GM18951 (cell line): ENCODE measurements at regions not wholly inside any gene's neighbourhood (a gene's known extent, or its start where the extent isn't known, plus 50 kb on each side); places are given as distances from the start of the nearest gene placed in this dataset.

Experiments used
- POLR2A ChIP-seq: IDR thresholded peaks from 4 replicates; pipeline ENCODE4 v1.6.1; 2011; ENCODE audit warnings: mild to moderate bottlenecking; ENCODE audit not compliant: insufficient read length, insufficient read depth; ENCODE audit errors: extremely low read depth
- in situ Hi-C: fragments of 300-500 bp; cut with MboI; formaldehyde crosslinking; loops from one replicate; pipeline ENCODE4 v1.12.0; 2022; ENCODE audit warnings: low sequenced_read_pairs, mixed read lengths, inconsistent platforms; ENCODE audit not compliant: unreplicated experiment

- in situ Hi-C loops, result no loop called here
- no peak for TF ChIP-seq POLR2A
These were observed 219.5 kb downstream of the HLX start for GRCh38 chr1:221098471-221099405.

GRCh38 chr1:221099747-221100595, 220.7 kb downstream of the HLX start:
- in situ Hi-C loops, result no loop called here
- TF ChIP-seq POLR2A, result no peak

DNA sequence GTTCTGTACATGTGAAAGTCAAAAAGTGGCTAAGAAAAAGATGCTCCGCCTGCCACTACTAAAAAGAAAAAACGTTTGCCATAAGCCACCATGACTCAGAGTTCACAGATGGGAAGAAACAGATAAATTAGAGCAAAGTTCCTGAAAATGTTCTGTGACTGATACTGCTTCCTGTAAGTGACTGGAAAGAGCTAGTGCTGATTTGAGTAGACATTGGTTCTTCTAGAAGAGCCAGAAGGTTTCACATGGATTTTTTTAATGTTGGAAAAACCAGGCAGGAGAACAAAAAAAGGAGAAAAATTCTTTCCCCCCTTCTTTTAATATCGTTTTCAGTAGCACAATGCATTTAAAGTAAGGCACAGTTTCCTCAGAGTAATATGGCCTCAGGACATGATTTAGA, 221.4 kb downstream of the HLX start:
- TF ChIP-seq POLR2A, result no peak
- in situ Hi-C loops, result no loop called here

DNA sequence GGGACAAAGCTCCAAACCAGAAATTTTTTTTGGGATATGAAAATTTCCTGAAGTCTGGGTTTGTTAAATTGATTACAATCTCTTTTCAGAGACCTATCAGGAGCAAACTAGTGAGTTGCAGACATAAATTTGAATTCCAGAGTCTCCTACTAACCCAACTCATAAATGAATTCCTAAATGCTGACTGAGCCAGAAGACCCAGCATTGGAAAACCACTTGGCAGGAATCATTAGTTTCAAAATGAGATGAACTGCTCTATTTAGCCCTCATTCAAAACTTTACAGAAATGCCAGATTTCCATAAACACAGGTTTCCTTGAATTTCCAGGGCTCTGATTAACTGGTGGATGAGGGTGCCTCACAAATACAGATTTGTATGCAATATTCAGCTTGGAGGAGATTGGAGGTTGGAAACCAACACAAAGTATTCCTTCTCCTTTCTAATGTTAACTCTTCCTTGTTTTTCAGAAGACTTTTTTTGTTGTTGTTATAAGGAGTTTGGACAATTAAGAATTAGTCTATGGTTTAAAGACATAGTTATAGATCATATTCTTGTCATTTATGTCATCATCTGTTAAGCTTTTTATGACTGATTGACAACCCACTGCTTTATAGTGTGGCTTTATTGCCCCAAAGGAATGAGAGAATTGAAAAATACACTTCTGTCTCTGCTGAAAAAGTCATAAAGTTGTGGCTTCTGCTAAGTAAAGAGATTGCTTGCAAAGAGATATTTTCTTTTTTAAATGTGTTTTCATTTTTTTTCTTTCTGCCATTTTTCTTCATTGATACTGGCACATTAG, 222.8 kb downstream of the HLX start:
- in situ Hi-C loops, result no loop called here
- no peak for TF ChIP-seq POLR2A

- in situ Hi-C loops, result no loop called here
- TF ChIP-seq POLR2A, result no peak
These were observed 225.4 kb downstream of the HLX start for GRCh38 chr1:221104596-221104995.

DNA sequence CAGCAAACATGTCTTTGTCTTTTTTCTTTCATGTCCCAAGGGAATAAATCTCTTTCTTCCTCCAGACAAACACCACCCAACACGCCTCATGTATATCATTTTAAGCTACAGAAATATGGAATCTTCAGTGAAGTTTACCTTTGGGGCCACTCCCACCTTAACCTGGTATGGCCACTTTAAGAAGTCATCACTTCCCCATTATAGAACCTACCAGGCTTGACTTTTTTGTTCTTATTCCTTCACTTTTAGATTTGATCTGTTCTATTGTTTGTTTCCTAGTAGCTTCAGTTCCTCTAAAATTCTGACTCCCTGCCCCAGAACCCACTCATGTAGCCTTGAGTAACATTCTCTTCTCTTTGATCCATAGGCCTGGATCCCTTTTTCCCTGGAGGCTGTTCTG, 226.3 kb downstream of the HLX start:
- in situ Hi-C loops, result no loop called here
- no peak for TF ChIP-seq POLR2A

GRCh38 chr1:221106616-221107015, 227.4 kb downstream of the HLX start:
- in situ Hi-C loops, result no loop called here
- no peak for TF ChIP-seq POLR2A

DNA sequence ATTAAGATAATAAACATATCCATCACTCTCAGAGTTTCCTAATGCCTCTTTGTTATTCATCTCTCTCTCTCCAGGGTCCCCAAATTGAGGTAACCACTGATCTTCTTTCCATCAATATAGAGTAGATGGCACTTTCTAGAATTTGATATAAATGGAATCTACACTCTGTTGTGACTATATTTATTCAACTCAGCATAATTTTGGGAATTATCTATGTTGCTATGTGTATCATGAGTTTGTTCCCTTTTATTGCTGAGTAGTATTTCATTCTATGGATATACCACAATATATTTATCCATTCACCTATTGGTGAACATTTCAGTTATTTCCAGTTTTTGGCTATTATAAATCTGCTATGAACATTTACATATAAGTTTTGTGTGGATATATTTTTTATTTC, 230.7 kb downstream of the HLX start:
- in situ Hi-C loops, result no loop called here
- no peak for TF ChIP-seq POLR2A

DNA sequence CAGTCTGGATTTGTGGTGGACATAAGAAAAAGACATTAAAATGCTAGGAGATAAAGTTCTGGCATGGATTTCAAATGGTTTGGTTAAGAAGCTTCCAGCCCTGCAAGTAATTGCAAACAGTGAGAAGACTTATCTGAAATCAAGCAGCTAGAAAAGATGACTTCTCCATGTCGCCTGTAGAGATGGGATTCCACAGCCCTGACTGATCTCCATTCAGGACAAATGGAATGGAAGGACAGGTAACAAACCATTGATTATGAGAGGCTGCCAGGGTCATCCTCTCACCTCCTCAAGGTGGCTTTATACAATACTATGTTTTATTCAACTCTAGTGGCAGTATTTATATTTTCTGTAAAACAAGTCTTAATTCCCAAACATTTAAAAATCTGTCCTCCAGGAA, 237.9 kb downstream of the HLX start:
- TF ChIP-seq POLR2A, result no peak
- in situ Hi-C loops, result no loop called here

GRCh38 chr1:221117548-221117951, 238.3 kb downstream of the HLX start:
- in situ Hi-C loops, result no loop called here

DNA sequence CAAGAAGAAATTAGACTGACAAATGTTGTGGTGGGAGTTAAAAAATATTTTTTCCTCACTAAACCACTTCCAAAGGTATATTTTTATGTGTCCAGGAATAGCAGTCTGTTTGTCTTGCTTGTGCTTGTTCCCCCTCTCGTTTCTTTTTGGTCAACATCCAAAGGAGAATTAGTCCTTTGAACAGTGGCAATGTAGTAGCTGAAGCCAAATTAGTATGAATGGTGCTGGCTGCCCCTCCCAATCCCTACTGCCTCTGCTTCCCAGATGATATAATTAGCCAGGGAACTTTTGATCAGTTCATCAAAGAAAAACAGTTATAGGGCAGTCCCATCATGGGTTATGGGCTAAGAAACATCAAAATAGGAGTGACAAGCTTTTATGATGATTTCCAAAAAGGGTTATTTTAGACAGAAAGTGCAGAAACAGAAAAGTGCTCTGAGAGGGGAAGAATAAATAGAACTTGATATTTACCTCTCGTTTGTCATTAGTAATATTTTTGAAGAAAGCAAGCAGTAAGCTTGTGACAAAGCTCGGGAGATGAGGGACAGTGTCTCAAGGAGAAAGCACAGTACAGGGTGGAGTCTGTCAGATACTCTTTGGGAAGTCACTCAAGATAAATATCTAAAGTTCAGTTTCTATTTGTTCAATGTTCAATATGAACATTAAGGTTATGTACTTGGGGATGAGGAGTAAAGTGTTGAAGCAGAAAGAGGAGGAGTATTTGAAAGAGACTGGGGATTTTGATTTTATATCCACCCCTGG, 239.1 kb downstream of the HLX start:
- TF ChIP-seq POLR2A, result no peak
- in situ Hi-C loops, result no loop called here

More at GRCh38 chr1:221117548-221117951, 238.3 kb downstream of the HLX start:
- TF ChIP-seq POLR2A, result no peak

DNA sequence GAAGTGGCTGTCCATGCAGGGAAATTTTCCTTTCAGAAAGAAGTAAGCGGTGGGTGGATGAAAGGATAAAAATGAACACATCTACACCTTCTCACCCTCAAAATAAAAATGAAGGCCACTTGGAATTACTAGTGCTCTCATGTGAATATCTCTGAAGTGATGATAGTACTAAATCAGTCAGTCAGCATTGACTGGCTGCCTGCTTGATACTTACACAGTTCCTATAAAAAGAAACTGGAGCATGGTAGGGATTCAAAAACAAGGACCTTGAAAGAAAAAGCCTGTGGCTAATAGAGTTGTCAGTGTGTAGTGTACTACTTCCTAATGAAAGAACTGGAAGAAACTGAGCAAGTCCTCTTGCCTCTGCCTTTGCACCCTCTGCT, 239.7 kb downstream of the HLX start:
- in situ Hi-C loops, result no loop called here
- no peak for TF ChIP-seq POLR2A
